Esophagus squamous epithelium (tissue), 5 donors: ENCODE measurements at regions not wholly inside any gene's neighbourhood (a gene's known extent, or its start where the extent isn't known, plus 50 kb on each side); places are given as distances from the start of the nearest gene placed in this dataset.

ENCODE experiments used
- DNase-seq: peaks from one replicate; lab custom pipeline; 2025; lab: John Stamatoyannopoulos, UW
- H3K27ac ChIP-seq, 4 donors: fragments of 200-600 bp; sonication (generic); one replicate each; pipeline ENCODE4 v1.5.1; 2016 to 2019; ENCODE audit warnings: mild to moderate bottlenecking in 1 of 4
- H3K27me3 ChIP-seq, 4 donors: fragments of 200-600 bp; sonication (generic); 1 replicate in 3 of 4; 2 replicates in 1 of 4; pipeline versions ENCODE4 v1.5.1 to v1.6.0; 2017 to 2021; ENCODE audit warnings: antibody characterized with exemption in 1 of 4
- H3K36me3 ChIP-seq, 3 donors: fragments of 200-600 bp; sonication (generic); one replicate each; pipeline ENCODE4 v1.5.1; 2016 to 2019
- H3K4me1 ChIP-seq, 3 donors: fragments of 200-600 bp; sonication (generic); one replicate each; pipeline ENCODE4 v1.5.1; 2017 to 2019
- H3K4me3 ChIP-seq, 4 donors: fragments of 200-600 bp; sonication (generic); 1 replicate in 3 of 4; 2 replicates in 1 of 4; pipeline ENCODE4 v1.5.1; 2016 to 2019; ENCODE audit warnings: mild to moderate bottlenecking in 2 of 4, moderate library complexity in 1 of 4
- H3K9me3 ChIP-seq, 3 donors: fragments of 200-600 bp; sonication (generic); one replicate each; pipeline ENCODE4 v1.5.1; 2016 to 2019
- POLR2A ChIP-seq, 4 donors: fragments of 450-650 bp; IDR thresholded peaks; one replicate each; pipeline ENCODE4 v1.6.1; 2017; ENCODE audit warnings: antibody characterized with exemption in 4 of 4, mild to moderate bottlenecking in 4 of 4, moderate library complexity in 3 of 4
- WGBS, 2 donors: methylation state at CpG; one replicate each; pipeline ENCODE4 v1.1.5; 2018; 5-methylcytosine and 5-hydroxymethylcytosine counted together
- intact Hi-C: fragments of 100-400 bp; cut with DNase I; formaldehyde crosslinking; loops from one replicate; pipeline ENCODE4 v1.15.0; 2022
- TF ChIP-seq, protein P1 (sequence below), 6 experiments: fragments of 450-650 bp in 4 of 6; fragments of 200-600 bp in 2 of 6; sonication (generic) in 2 of 6; IDR thresholded peaks; one replicate each; pipeline ENCODE4 v1.5.1; 2016 to 2019; ENCODE audit warnings: antibody characterized with exemption in 6 of 6, mild to moderate bottlenecking in 4 of 6, moderate library complexity in 4 of 6
- donor health status: DM: yes; HTN: yes; CAD: no.

DNA sequence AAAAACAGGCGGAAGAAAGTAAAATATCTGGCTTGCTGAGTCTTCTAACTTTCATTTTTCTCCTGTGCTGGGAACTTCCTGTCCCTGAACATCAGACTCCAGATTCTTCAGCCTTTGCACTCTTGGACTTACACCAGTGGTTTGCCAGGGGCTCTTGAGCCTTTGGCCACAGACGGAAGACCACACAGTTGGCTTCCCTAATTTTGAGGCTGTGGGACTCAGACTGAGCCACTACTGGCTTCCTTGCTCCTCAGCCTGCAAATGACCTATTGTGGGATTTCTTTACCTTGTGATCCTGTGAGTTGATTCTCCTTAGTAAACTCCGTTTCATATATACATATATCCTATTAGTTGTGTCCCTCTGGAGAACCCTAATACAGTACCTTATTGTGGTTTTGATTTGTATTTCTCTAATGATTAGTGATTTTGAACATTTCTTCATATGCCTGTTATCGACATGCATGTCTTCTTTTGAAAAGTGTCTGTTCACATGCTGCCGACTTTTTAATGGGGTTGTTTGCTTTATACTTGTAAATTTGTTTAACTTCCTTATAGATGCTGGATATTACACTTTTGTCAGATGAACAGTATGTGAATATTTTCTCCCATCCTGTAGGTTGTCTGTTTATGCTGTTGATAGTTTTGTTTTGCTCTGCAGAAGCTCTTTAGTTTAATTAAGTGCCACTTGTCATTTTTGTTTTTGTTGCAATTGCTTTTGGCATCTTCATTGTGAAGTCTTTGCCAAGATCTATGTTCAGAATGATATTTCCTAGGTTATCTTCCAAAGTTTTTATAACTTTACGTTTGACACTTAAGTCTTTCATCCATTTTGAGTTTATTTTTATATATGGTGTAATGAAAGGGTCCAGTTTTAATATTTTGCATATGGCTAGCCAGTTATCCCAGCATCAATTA is 348.8 kb upstream of the SETBP1 start:
- intact Hi-C loops = no loop called here
- Histone ChIP-seq H3K4me3 (no peak overlapping the region), H3K27me3 (no peaks in the 10 kb centered on the region), H3K4me1 (no peaks in the 10 kb centered on the region), H3K27ac (no peak overlapping the region), H3K9me3 (no peaks in the 10 kb centered on the region), H3K36me3 (no peaks in the 10 kb centered on the region)
- DNase-seq = no peak
- no peak for TF ChIP-seq POLR2A (IDR thresholded peaks at IDR 0.05)
- TF ChIP-seq, protein P1, sequence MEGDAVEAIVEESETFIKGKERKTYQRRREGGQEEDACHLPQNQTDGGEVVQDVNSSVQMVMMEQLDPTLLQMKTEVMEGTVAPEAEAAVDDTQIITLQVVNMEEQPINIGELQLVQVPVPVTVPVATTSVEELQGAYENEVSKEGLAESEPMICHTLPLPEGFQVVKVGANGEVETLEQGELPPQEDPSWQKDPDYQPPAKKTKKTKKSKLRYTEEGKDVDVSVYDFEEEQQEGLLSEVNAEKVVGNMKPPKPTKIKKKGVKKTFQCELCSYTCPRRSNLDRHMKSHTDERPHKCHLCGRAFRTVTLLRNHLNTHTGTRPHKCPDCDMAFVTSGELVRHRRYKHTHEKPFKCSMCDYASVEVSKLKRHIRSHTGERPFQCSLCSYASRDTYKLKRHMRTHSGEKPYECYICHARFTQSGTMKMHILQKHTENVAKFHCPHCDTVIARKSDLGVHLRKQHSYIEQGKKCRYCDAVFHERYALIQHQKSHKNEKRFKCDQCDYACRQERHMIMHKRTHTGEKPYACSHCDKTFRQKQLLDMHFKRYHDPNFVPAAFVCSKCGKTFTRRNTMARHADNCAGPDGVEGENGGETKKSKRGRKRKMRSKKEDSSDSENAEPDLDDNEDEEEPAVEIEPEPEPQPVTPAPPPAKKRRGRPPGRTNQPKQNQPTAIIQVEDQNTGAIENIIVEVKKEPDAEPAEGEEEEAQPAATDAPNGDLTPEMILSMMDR (IDR thresholded peaks at IDR 0.05) = no peak
- WGBS, 2 donors = 74 to 82% methylated on average over 6 of the region's 6 CpGs

DNA sequence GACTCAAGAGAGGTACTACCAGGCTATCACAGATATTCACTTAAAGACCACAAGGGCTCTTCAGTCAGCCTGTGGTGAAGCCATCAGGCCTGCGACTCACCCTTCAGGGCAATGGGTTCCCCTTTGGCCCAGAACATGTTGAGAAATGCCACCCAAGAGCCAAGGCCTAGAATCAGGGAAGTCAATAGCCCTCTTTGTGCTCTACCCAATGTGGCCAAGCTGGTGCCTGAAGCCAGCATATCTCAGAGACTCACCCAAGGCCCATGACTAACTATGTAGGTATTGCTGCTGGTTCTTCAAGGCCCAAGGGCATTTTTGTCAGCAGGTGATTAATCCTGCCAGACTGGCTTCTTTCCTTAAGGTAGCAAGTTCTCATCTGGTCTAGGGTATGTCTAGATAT is 338.9 kb upstream of the SETBP1 start:
- H3K4me1 ChIP-seq = no peaks in the 10 kb centered on the region
- H3K4me3 ChIP-seq = no peak overlapping the region
- no peak overlapping the region for H3K27ac ChIP-seq
- intact Hi-C loops = no loop called here
- H3K36me3 ChIP-seq = no peaks in the 10 kb centered on the region
- WGBS, 2 donors = no CpG with 5 or more reads among the region's 1 CpG
- DNase-seq = no peak
- peaks cover 0 to 7% (median 0%) of the 10 kb centered on the region in 3 donors for H3K9me3 ChIP-seq
- H3K27me3 ChIP-seq = no peaks in the 10 kb centered on the region
- TF ChIP-seq, protein P1 (IDR thresholded peaks at IDR 0.05) = no peak
- no peak for TF ChIP-seq POLR2A (IDR thresholded peaks at IDR 0.05)

DNA sequence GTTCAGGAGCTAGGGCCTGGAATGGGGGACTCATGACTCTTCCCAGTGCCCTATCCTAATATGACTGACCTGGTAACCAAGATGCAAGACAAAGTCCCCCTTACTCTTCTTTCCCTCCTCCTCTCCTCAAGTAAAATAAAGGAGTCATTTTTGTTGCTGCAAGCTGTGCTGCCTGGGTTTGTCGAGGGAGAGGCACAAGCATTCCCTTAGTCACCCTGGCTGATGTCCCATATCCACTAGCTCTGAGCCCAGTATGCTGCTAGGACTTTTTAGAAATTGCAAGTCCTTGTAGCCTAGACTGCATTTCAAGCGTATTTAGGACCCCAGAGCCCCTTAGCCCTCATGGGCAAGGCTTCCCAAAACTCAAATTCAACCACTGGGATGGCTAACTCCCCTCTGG is 338.5 kb upstream of the SETBP1 start:
- TF ChIP-seq, protein P1 (IDR thresholded peaks at IDR 0.05) = no peak
- no peak for TF ChIP-seq POLR2A (IDR thresholded peaks at IDR 0.05)
- no peak overlapping the region for H3K4me3 ChIP-seq
- no peaks in the 10 kb centered on the region for H3K27me3 ChIP-seq
- 42 to 67% methylated on average over 2 of the region's 2 CpGs for WGBS, 2 donors
- H3K27ac ChIP-seq = no peak overlapping the region
- H3K4me1 ChIP-seq = no peaks in the 10 kb centered on the region
- intact Hi-C loops = no loop called here
- H3K9me3 ChIP-seq = peaks cover 0 to 7% (median 0%) of the 10 kb centered on the region in 3 donors
- no peak for DNase-seq
- H3K36me3 ChIP-seq = no peaks in the 10 kb centered on the region

DNA sequence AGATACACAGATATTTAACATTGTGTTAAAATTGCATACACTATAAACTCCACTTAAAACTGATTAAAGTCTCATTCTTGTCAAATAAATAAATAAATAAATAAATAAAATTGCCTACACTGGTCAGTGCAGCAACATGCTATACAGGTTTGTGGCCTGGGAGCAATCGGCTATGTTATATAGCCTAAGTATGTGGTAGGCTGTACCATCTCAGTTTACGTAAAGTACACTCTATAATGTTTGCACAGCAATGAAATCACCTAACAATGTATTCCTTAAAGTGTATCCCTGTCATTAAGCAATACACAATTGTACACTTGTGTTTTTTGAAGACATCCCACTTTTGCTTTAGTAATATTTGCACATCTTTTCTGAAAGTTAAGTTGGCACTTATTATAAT is 337.7 kb upstream of the SETBP1 start:
- Histone ChIP-seq H3K4me1 (no peaks in the 10 kb centered on the region), H3K9me3 (peaks cover 0 to 3% (median 0%) of the 10 kb centered on the region in 3 donors), H3K27ac (no peak overlapping the region), H3K4me3 (no peak overlapping the region), H3K27me3 (no peaks in the 10 kb centered on the region), H3K36me3 (no peaks in the 10 kb centered on the region)
- intact Hi-C loops = no loop called here
- DNase-seq = no peak
- TF ChIP-seq, protein P1 (IDR thresholded peaks at IDR 0.05) = no peak
- TF ChIP-seq POLR2A (IDR thresholded peaks at IDR 0.05) = no peak
- WGBS, 2 donors = 83 to 86% methylated on average over 2 of the region's 2 CpGs

DNA sequence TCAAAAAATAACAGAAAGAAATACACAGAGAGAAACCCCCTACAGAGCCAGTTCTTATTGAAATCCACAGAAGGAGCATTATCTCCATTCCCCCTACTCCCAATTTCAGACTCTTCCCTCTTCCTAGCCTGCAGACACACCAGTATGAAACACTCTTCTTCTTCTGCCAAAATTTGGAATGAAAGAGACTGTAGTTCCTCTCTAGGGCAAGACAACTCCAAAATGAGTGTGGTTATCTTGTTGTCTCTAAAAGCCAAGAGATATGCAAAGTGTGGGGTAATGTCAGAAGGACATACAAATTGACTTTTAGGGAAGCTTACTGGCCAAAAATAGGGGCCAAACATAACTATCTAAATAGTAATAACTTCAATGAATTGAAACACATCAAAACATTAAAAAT is 337.1 kb upstream of the SETBP1 start:
- Histone ChIP-seq H3K4me3 (no peak overlapping the region), H3K27ac (no peak overlapping the region), H3K36me3 (no peaks in the 10 kb centered on the region), H3K4me1 (no peaks in the 10 kb centered on the region), H3K27me3 (no peaks in the 10 kb centered on the region), H3K9me3 (no peaks in the 10 kb centered on the region)
- TF ChIP-seq, protein P1 (IDR thresholded peaks at IDR 0.05) = no peak
- TF ChIP-seq POLR2A (IDR thresholded peaks at IDR 0.05) = no peak
- DNase-seq = no peak
- intact Hi-C loops = no loop called here
